HepG2 (cell line): ENCODE measurements at regions not wholly inside any gene's neighbourhood (a gene's known extent, or its start where the extent isn't known, plus 50 kb on each side); places are given as distances from the start of the nearest gene placed in this dataset.

Source experiments
- ATAC-seq: fragments of 200-7000 bp; cut with Tn5 transposase; 3 replicates; pipeline ENCODE4 v1.9.1; 2020; ENCODE audit warnings: mild to moderate bottlenecking, moderate library complexity
- BruUV-seq: library from RNA; stranded (reverse); fragments of 400-500 nt; replicated peaks from 2 replicates; lab custom pipeline; 2021; lab: Mats Ljungman, UMichigan
- CTCF ChIA-PET: fragments of 300-600 bp; formaldehyde crosslinking; extraction: SDS; loops from one replicate; lab custom pipeline; 2021; ENCODE audit warnings: low total read pairs, inconsistent platforms, low intra/inter-chr PET ratio; lab: Yijun Ruan, JAX
- POLR2A ChIA-PET: fragments of 350-600 bp; sonication (Branson Sonifier 250); formaldehyde crosslinking; loops from one replicate; lab custom pipeline; 2020; ENCODE audit warnings: antibody characterized with exemption, inconsistent platforms; lab: Yijun Ruan, JAX
- DNase-seq: peaks from one replicate; pipeline ENCODE4 v3.0.0-alpha.2; 2015; ENCODE audit warnings: low spot score
- FAIRE-seq: peaks from 3 replicates; lab custom pipeline; 2011; peaks lifted over from hg19 to GRCh38; lab: Jason Lieb, UNC
- H2AFZ ChIP-seq: one replicate; pipeline ENCODE4 v1.6.1; 2011; ENCODE audit warnings: low read length, inconsistent platforms
- H3K27ac ChIP-seq: fragments of 300-600 bp; 3 replicates; pipeline ENCODE4 v1.8.0; 2011; ENCODE audit warnings: mixed run types, mild to moderate bottlenecking, mixed read lengths, low read length, inconsistent platforms; ENCODE audit not compliant: insufficient read depth; ENCODE audit errors: extremely low read length
- H3K27me3 ChIP-seq, 2 experiments: fragments of 200-600 bp in 1 of 2; 2 replicates in 1 of 2; 3 replicates in 1 of 2; pipeline versions ENCODE4 v1.6.0 to v1.8.0; 2011; ENCODE audit warnings: low read length in 2 of 2, mild to moderate bottlenecking in 2 of 2, moderate library complexity in 2 of 2, inconsistent platforms in 1 of 2; ENCODE audit not compliant: insufficient read depth in 2 of 2, control insufficient read depth in 1 of 2
- H3K36me3 ChIP-seq, 2 experiments: fragments of 200-600 bp in 1 of 2; replicated peaks in 1 of 2; 2 replicates in 1 of 2; 3 replicates in 1 of 2; pipeline versions ENCODE4 v1.5.1 to v1.8.0; 2011; ENCODE audit warnings: low read length in 2 of 2, inconsistent platforms in 1 of 2; ENCODE audit not compliant: insufficient read depth in 2 of 2, control insufficient read depth in 1 of 2
- H3K4me1 ChIP-seq: 2 replicates; pipeline ENCODE4 v1.5.1; 2012; ENCODE audit warnings: low read length, inconsistent platforms; ENCODE audit not compliant: insufficient read depth
- H3K4me2 ChIP-seq: 2 replicates; pipeline ENCODE4 v1.6.0; 2011; ENCODE audit warnings: low read depth, low read length, inconsistent platforms
- H3K4me3 ChIP-seq, 3 experiments: fragments of 200-600 bp in 1 of 3; sonication (generic), shearing (Covaris generic) in 1 of 3; replicated peaks in 1 of 3; 2 replicates each; pipeline ENCODE4 v1.5.1; 2011 to 2016; ENCODE audit warnings: low read length in 3 of 3, inconsistent platforms in 2 of 3, low read depth in 2 of 3, mild to moderate bottlenecking in 2 of 3, control low read depth in 1 of 3, mixed read lengths in 1 of 3; ENCODE audit not compliant: insufficient read depth in 1 of 3
- H3K79me2 ChIP-seq: one replicate; pipeline ENCODE4 v1.6.1; 2011; ENCODE audit warnings: low read length, inconsistent platforms; ENCODE audit not compliant: insufficient read depth
- H3K9ac ChIP-seq: 2 replicates; pipeline ENCODE4 v1.6.0; 2011; ENCODE audit warnings: mild to moderate bottlenecking, low read depth, low read length, inconsistent platforms; ENCODE audit not compliant: insufficient read depth
- H3K9me3 ChIP-seq: 2 replicates; pipeline ENCODE4 v1.5.1; 2012; ENCODE audit warnings: mild to moderate bottlenecking, low read length
- H4K20me1 ChIP-seq: 2 replicates; pipeline ENCODE4 v1.6.0; 2011; ENCODE audit warnings: inconsistent platforms, mild to moderate bottlenecking, low read length, moderate library complexity; ENCODE audit not compliant: insufficient read depth
- KDM1A ChIP-seq: IDR thresholded peaks from 2 replicates; pipeline ENCODE4 v1.6.1; 2016; ENCODE audit warnings: missing compliant biosample characterization
- RNF2 ChIP-seq: fragments of 450-650 bp; conservative IDR thresholded peaks from 2 replicates; pipeline ENCODE4 v1.6.1; 2016; ENCODE audit warnings: low read depth
- SAP130 ChIP-seq: IDR thresholded peaks from 2 replicates; pipeline ENCODE4 v1.6.1; 2016; ENCODE audit warnings: low read depth
- ZNF746 ChIP-seq: sonication (generic); formaldehyde crosslinking; IDR thresholded peaks from 2 replicates; pipeline ENCODE4 v1.8.0; 2022; ENCODE audit warnings: mild to moderate bottlenecking, missing genetic modification reagents
- WGBS: methylation state at CpG from one replicate; pipeline ENCODE4 v1.1.6; 2017; ENCODE audit warnings: low lambda C conversion rate; 5-methylcytosine and 5-hydroxymethylcytosine counted together
- in situ Hi-C: cut with HindIII; loops from 2 replicates; pipeline ENCODE4 v1.10.0; 2017; ENCODE audit warnings: low pct_unique_long_range_greater_than_20kb; ENCODE audit not compliant: extremely low pct_ligation_motif_present
- intact Hi-C: fragments of 100-400 bp; cut with micrococcal nuclease; formaldehyde crosslinking; loops from one replicate; pipeline ENCODE4 v1.10.0; 2022; ENCODE audit not compliant: unreplicated experiment
- TF ChIP-seq, protein P1 (sequence below): sonication (generic); formaldehyde crosslinking; IDR thresholded peaks from 2 replicates; pipeline ENCODE4 v1.4.0; 2020; ENCODE audit warnings: mild to moderate bottlenecking, low read depth, missing genetic modification reagents
- TF ChIP-seq, protein P2 (sequence below): IDR thresholded peaks from 2 replicates; pipeline ENCODE4 v1.6.1; 2018; ENCODE audit warnings: missing genetic modification reagents
- TF ChIP-seq, protein P3 (sequence below): sonication (generic); formaldehyde crosslinking; IDR thresholded peaks from 2 replicates; pipeline ENCODE4 v1.4.0; 2020; ENCODE audit warnings: missing genetic modification reagents
- TF ChIP-seq, protein P4 (sequence below): sonication (generic); formaldehyde crosslinking; IDR thresholded peaks from 2 replicates; pipeline ENCODE4 v1.8.0; 2022; ENCODE audit warnings: missing genetic modification reagents, mild to moderate bottlenecking, borderline replicate concordance
- TF ChIP-seq, protein P5 (sequence below): sonication (generic); formaldehyde crosslinking; IDR thresholded peaks from 2 replicates; pipeline ENCODE4 v1.4.0; 2020; ENCODE audit warnings: missing genetic modification reagents

DNA sequence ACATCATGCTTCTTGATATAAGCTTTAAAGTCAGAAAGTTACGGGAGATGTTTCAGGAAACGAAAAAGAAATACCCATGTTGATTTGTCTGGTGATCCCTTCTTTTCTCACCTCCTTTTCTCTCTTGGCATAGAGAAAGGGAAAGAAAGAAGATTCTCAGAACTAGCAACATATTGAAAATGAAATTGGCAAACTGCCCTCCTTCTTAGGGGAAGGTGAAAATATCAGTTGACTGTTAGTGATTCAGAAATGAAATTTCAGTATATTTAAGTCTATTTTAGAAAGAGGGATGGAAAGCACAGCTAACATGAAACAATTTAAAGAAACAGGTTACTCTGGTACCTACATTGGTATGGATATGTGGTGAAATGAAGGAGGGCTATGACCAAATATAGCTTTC lies 918.1 kb downstream of the METTL15 start:
- no peak overlapping the region for H3K27ac ChIP-seq
- H2AFZ ChIP-seq, result no peak overlapping the region
- no peak for TF ChIP-seq ZNF746 (CRISPR knock-in tag)
- TF ChIP-seq, protein P1, sequence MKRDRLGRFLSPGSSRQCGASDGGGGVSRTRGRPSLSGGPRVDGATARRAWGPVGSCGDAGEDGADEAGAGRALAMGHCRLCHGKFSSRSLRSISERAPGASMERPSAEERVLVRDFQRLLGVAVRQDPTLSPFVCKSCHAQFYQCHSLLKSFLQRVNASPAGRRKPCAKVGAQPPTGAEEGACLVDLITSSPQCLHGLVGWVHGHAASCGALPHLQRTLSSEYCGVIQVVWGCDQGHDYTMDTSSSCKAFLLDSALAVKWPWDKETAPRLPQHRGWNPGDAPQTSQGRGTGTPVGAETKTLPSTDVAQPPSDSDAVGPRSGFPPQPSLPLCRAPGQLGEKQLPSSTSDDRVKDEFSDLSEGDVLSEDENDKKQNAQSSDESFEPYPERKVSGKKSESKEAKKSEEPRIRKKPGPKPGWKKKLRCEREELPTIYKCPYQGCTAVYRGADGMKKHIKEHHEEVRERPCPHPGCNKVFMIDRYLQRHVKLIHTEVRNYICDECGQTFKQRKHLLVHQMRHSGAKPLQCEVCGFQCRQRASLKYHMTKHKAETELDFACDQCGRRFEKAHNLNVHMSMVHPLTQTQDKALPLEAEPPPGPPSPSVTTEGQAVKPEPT, result no peak
- no peak for TF ChIP-seq SAP130 (CRISPR knock-in tag)
- TF ChIP-seq, protein P2, sequence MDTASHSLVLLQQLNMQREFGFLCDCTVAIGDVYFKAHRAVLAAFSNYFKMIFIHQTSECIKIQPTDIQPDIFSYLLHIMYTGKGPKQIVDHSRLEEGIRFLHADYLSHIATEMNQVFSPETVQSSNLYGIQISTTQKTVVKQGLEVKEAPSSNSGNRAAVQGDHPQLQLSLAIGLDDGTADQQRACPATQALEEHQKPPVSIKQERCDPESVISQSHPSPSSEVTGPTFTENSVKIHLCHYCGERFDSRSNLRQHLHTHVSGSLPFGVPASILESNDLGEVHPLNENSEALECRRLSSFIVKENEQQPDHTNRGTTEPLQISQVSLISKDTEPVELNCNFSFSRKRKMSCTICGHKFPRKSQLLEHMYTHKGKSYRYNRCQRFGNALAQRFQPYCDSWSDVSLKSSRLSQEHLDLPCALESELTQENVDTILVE (CRISPR knock-in tag), result no peak
- no peak for TF ChIP-seq KDM1A (CRISPR knock-in tag)
- no peak for TF ChIP-seq RNF2
- TF ChIP-seq, protein P3, sequence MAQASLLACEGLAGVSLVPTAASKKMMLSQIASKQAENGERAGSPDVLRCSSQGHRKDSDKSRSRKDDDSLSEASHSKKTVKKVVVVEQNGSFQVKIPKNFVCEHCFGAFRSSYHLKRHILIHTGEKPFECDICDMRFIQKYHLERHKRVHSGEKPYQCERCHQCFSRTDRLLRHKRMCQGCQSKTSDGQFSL (CRISPR knock-in tag), result no peak
- TF ChIP-seq, protein P4, sequence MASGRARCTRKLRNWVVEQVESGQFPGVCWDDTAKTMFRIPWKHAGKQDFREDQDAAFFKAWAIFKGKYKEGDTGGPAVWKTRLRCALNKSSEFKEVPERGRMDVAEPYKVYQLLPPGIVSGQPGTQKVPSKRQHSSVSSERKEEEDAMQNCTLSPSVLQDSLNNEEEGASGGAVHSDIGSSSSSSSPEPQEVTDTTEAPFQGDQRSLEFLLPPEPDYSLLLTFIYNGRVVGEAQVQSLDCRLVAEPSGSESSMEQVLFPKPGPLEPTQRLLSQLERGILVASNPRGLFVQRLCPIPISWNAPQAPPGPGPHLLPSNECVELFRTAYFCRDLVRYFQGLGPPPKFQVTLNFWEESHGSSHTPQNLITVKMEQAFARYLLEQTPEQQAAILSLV (CRISPR knock-in tag), result no peak
- TF ChIP-seq, protein P5, sequence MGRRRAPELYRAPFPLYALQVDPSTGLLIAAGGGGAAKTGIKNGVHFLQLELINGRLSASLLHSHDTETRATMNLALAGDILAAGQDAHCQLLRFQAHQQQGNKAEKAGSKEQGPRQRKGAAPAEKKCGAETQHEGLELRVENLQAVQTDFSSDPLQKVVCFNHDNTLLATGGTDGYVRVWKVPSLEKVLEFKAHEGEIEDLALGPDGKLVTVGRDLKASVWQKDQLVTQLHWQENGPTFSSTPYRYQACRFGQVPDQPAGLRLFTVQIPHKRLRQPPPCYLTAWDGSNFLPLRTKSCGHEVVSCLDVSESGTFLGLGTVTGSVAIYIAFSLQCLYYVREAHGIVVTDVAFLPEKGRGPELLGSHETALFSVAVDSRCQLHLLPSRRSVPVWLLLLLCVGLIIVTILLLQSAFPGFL (CRISPR knock-in tag), result no peak
- FAIRE-seq (no peak), DNase-seq (no peak), ATAC-seq (no peak)
- WGBS, result 4% methylated on average over 2 of the region's 2 CpGs
- ChIA-PET POLR2A (no interaction called here), CTCF (no interaction called here)
- H3K4me1 ChIP-seq, result no peaks in the 10 kb centered on the region
- no peaks in the 10 kb centered on the region for H3K36me3 ChIP-seq
- in situ Hi-C loops (no loop called here), intact Hi-C loops (no loop called here)
- H3K79me2 ChIP-seq, result no peaks in the 10 kb centered on the region
- no peak overlapping the region for H3K4me3 ChIP-seq
- no peak overlapping the region for H3K9ac ChIP-seq
- no TSS peak for BruUV-seq
- H3K9me3 ChIP-seq, result peaks cover 71% of the 10 kb centered on the region
- no peaks in the 10 kb centered on the region for H4K20me1 ChIP-seq
- H3K4me2 ChIP-seq, result no peak overlapping the region
- H3K27me3 ChIP-seq, result no peaks in the 10 kb centered on the region
